NCI-H1417 (cell line): ENCODE measurements at regions not wholly inside any gene's neighbourhood (a gene's known extent, or its start where the extent isn't known, plus 50 kb on each side); places are given as distances from the start of the nearest gene placed in this dataset.
A peak's percentile ranks its signal among the peaks of the same experiment; 100 is the strongest.
"Not testable (repeated sequence)": the region's sequence is repeated elsewhere in the genome, so short reads cannot be mapped to it uniquely, and the experiment has no call there.

Experiments
- DNase-seq, 3 experiments: peaks; one replicate each; lab custom pipeline; 2025; lab: John Stamatoyannopoulos, UW

DNA sequence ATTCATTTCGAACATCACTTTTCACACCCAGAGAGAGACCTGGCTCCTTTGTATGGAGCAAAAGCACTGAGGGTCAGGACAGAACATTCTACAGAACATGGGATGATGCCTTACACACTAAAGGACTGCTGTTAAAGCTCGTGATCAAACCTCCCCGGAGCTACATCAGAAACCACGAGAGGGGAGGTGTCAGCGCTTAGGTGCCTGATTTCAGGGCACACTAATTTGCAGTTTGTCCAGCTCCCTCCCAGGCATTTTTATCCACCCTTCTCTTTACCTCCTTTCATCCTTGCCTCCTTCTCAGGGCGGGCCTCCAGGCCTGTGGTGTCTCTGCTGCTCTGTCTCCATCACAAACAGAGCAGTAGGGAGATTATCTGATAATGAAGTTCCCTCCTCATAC, 127.5 kb downstream of the VPREB1 start:
- DNase-seq, result no peak

DNA sequence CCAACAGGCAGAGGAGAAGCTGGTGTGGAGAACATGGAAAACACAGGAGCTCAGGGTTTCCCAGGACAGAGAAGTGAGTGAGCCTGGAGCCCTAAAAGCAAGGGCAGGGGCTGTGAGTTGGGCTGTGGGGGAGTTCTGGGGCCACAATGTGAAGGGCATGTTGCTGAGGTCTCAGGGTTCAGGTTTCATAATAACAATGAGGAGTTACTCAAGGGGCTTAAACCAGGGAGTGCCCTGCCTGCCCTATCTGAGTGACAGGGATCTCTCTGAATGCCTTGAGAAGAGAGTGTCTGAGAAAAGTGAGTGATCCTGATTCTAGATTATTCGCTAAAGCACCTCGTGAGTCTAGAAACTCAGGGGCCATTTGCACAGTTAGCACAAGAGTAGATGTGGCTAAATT, 129.6 kb downstream of the VPREB1 start:
- DNase-seq, result no peak

DNA sequence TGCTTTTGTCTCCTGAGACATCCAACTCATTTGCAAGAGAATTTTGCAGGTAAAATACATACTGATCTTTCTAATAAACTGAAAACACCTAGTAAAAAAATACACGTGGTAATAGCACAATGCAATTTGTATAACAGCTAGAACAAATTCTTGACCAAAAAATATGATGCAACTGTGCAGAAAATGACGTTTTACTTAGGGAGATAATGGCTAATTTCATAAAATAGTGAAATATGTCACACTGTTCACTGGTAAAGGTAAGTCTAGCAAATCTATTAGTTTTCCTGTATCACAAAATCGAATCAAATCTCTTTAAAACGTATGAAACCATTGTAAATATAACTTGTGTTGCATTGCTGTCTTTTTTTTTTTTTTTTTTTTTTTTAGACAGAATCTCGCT, 130.0 kb downstream of the VPREB1 start:
- DNase-seq, result no peak

DNA sequence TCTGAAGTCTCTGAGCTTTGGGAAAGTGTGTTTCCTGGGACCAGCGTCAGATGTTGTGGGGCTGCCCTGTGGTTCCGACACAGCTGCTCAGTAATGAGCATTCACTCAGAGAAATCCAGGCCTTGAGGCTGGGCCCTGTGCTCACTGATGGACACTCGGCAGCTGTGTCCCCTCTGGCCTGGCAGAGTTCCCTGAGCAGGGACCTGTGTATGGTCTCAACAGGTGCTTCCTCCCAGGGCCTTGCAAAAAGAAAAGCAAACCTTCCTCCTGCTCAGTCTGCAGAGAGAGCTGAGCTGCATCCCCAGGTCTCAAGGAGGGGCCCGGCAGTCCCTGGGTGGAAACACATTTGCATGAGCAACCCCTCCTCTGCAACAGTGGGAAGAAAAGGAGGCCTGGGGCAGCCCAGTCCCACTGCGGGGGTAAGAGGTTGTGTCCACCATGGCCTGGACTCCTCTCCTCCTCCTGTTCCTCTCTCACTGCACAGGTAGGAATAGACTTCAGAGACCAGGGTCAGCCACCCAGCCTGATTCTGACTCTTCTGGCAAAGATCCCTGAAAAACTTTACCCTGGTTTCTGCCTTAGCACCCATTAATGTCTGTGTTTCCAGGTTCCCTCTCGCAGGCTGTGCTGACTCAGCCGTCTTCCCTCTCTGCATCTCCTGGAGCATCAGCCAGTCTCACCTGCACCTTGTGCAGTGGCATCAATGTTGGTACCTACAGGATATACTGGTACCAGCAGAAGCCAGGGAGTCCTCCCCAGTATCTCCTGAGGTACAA, 131.2 kb downstream of the VPREB1 start:
- peak in 1 of 3 experiments; percentile 16 for DNase-seq

DNA sequence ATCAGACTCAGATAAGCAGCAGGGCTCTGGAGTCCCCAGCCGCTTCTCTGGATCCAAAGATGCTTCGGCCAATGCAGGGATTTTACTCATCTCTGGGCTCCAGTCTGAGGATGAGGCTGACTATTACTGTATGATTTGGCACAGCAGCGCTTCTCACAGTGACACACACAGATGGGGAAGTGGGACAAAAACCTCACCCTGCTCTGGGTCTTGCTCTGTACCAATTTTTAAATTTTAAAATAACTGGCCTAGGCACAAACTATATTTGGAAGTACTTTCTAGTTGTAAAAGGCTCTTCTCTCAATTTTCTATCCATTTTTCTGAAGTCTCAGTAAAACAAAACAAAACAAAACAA, 131.7 kb downstream of the VPREB1 start:
- DNase-seq, result no peak

DNA sequence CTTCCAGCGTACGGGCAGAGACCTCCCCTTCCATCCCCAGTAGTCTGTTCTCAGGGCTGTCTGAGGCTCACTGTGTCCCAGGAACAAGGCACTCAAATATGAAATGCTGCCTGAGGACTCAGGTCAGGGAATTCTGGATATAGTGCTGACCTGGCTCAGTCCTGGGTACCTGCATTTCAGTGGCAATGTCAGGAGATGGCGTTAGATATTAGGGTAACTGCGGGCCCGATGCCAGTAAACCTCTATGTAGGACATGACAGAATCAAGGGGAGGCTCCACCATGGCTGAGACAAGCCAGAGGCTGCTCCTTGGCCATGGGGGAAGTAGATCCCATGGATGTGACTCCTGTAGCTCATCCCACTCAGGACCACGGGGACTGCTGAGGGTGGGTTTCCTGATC, 131.7 kb downstream of the ZNF280B start:
- DNase-seq, result peak in 1 of 3 experiments; percentile 23

DNA sequence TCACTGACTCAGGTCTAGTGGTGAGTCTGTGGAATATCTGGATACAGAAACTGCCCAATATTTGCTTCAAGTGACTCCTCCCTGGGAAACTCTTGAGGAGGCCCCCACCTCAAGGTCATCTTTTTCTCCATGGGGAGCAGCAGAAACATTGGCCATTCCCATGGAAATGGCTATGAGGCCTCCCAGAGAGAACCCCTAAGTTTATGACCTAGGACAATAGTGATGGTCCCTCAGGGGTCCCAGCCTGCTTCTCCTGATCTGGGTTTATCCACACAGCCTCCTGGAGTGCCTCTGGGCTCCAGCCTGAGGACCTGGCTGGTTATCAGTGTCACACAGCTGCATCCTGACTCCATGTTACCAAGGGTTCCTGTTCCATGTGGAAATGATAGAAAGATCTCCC, 131.2 kb downstream of the ZNF280B start:
- DNase-seq, result no peak

DNA sequence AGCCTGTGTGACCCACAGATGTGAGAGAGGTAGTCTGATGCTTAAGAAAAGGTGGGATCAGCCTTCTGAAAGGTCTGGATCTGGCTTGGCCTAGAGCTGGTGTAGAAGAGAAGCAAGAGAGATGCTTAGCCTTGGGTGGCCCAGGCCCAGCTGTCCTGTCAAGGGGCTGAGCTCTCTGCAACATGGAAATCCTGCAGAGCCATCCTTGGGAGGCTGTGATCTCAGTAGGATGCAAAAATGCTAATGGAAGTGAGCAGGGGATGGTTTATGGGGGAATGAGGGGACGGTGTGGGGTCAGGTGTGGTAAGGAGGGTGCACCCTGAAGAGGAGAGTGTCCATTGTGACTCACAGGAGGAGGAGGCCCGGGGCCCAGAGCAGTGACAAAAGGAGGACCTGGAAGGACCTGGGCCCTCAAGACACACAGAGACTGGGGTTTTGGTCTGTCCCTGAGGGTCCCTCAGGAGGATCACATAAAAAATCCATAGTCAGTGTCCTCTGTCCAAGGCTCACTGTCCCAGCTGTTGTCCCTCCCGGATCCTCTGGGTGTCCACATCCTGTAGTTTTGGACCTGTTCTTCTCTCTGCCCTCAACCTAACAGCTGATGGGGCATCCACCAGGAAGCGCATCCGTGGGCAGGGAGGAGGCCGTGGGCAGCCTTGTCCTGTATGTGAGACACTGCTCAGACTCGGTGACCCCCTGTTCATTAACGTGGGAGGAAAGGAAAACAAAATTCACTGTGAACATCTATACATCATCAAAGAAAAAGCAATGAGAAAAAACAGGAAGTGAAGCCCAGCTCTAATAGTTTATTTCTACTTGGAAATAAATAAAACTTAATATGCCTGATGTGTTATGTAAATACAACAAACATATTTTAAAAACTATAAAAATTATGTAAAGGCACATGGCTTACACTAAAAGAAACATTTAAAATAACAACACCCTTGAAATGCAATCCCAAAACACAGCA, 129.8 kb downstream of the ZNF280B start:
- no peak for DNase-seq

DNA sequence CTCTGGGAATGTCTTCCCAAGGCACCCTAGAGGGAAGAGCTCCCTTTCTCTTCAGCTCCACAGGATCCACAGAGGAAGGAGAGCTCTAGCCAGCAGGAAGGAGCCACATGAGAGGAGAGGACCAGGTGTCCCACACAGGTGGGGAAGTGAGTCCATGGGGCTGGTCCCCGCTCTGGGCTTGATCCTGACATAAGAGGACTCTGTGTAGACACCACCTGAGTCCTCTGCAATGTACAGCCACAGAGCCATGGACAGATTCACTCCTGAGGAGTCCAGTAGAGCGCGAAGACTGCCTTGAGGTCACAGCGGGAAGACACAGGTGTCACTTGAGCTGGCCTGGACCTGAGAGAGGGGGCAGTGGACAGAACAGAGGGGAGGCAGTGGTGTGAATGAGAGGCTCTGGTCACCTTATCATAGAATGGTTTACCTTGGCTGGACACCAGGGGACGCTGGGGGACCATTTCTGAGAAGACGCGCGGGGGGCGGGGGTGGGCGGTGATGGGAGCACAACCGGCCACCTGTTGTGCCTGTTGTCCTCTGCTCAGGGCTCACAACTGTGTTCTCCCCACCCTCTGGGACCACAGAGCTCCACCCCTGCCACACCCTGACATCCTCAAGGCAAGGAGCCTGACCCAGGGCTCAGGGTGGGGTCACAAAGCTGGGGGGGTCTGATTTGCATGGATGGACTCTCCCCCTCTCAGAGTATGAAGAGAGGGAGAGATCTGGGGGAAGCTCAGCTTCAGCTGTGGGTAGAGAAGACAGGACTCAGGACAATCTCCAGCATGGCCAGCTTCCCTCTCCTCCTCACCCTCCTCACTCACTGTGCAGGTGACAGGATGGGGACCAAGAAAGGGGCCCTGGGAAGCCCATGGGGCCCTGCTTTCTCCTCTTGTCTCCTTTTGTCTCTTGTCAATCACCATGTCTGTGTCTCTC, 128.2 kb downstream of the ZNF280B start:
- DNase-seq, result peak in 1 of 3 experiments; percentile 6

DNA sequence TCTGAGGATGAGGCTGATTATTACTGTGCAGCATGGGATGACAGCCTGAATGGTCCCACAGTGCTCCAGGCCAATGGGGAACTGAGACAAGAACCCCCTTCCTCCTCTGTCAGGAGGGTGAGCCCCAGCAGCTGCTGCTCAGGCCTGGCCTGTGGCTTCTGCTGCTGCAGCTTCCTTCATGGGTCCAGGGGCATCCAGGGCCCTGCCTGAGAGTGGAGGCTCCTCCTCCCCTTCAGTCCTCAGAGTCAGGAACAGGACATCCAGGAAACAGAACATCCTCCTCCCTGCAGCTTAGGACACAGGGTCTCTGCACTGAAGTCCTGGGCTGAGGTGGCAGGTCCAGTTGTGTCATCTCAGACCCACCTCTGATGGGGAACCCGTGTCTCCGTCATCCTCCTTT, 127.2 kb downstream of the ZNF280B start:
- DNase-seq, result not testable (repeated sequence)

DNA sequence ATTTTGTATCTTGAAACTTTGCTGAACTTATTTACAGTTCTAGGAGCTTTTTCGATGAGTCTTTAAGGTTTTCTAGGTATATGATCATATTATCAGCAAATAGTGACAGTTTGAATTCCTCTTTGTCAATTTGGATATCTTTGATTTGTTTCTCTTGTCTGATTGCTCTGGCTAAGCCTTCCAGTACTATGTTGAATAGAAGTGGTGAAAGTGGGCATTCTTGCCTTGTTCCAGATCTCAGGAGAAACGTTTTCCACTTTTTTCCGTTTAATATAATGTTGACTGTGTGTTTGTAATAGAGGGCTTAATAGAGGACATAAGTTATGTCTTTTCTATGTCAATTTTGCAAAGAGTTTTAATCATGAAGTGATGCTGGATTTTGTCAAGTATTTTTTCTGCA, 124.3 kb downstream of the ZNF280B start:
- DNase-seq, result no peak

DNA sequence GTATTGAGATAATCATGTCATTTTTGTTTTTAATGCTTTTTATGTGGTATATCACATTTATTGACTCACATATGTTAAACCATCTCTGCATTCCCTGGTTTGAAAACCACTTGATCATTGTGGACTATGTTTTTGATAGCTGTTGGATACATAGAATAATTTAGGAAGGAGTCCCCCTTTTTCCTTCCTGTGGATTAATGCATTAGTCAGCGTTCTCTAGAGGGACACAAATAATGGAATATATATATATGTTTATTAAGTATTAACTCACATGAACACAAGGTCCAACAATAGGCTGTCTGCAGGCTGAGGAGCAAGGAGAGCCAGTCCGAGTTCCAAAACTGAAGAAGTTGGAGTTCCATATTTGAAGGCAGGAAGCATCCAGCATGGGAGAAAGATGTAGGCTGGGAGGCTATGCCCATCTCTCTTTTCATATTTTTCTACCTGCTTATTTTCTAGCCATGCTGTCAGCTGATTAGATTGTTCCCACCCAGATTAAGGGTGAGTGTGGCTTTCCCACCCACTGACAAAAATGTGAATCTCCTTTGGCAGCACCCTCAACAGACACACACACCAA, 123.8 kb downstream of the ZNF280B start:
- DNase-seq, result no peak

DNA sequence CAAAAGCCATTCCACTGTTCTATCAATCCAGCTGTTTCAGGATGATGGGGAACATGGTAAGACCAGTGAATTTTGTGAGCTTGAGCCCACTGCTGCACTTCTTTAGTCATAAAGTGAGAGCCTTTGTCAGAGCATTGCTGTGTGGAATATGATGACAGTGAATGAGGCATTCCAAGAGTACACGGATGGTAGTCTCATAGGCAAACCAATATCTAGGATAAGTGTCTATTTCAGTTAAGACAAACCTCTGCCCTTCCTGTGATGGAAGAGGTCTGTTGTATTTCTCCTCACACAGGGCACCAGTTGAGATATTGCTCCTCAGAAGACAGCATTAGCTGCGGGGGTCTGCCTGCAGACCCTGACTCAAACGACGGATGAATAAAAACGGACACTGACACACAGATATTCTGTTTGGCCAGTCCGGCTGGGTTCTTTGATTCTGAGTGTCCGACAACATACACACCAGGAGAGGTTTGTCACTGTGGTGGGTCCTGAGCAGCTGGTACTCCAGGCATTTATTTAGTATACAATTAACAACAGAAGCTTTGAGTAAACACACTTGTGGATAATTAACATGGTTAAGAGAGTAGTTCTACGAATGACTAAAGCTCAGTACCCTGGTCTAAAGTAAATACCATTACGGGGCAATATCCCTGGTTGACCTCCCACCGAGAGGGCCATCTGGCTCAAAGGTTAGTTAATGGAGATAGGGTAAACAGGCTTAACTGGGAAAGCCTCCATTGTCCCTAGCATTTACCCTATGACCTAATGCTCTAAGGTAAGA, 121.7 kb downstream of the ZNF280B start:
- peak in 2 of 3 experiments; percentile 83 to 96 for DNase-seq

DNA sequence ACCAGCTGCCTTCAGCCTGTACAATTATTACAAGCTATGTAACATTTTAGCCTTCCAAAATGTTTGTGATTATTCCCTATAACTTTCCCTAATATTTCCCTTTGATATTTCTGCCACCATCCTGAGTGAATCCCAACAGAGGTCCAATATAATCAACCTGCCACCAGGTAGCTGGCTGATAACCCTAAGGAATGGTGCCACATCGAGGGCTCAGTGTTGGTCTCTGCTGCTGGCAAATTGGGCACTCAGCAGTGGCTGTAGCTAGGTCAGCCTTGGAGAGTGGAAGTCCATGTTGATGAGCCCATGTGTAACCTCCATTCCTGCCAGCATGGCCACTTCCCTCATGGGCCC, 121.2 kb downstream of the ZNF280B start:
- DNase-seq, result peak in 1 of 3 experiments; percentile 62

DNA sequence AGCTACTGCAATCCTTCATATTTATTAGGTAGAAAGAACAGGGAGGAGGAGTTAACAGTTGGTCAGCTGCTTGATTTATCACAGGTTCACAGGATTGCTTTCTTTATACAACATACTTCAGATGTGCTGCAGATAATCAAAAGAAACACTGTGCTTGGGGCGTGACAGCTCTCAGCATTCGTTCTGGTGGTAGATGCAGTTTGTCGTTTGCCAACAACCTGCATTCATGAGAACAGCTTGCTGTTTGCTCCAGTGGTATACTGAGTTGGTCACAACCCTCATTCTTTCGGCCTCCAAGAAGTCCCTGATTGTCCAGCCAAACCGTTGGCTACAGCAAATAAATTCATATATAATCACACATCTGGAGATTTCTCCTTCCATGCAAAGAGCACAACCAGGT, 120.5 kb downstream of the ZNF280B start:
- peak in 1 of 3 experiments; percentile 26 for DNase-seq

DNA sequence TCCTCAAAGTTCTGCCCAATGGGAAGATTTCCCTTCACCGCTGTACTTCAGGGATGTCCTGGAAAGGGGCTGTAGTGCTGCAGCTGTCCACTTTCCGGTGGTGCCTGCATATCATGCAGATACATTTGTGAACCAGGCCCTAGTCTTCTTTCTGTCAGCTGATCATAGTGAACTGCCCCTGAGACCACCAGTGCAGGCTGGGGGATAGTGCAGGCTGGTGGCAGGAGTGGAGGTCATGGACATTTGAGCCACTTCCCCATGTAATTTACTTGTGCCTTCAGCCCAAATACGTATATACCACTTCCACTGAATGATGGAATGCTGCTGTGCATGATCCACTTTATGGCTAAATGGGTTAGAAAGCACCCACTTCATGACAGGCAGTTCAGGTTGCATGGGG, 120.0 kb downstream of the ZNF280B start:
- DNase-seq, result no peak

DNA sequence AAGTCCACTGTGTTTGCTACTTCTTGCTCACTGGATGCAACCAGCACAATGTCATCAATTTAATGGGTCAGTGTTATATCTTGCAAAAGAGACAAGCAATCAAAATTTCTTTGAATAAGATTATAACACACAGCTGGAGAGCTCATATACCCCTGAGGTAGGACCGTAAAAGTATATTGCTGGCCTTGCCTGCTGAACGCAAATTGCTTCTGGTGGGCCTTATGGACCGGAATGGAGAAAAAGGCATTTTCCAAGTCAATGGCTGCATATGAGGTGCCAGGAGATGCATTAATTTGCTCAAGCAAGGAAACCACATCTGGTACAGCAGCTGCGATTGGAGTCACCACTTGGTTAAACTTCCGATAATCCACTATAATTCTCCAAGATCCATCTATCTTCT, 119.1 kb downstream of the ZNF280B start:
- no peak for DNase-seq

DNA sequence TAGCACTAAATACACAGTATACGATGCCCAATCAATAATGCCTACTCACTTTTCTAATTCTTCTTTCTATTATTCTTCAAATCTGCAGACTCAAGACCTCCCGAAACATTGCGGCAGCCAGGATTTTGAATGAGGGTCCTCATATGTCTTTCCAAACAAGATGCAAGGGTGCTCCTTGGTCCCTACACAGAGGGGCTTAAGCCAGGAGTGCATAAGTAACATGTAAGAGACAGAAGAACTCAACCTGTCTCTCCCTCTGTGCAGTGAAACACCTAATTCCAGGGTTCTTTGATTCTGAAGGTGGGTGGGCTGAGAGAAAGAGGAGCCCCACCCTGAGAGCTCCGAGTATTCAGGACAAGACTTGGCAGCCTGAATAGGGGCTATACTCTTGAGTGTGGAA, 117.6 kb downstream of the ZNF280B start:
- no peak for DNase-seq

DNA sequence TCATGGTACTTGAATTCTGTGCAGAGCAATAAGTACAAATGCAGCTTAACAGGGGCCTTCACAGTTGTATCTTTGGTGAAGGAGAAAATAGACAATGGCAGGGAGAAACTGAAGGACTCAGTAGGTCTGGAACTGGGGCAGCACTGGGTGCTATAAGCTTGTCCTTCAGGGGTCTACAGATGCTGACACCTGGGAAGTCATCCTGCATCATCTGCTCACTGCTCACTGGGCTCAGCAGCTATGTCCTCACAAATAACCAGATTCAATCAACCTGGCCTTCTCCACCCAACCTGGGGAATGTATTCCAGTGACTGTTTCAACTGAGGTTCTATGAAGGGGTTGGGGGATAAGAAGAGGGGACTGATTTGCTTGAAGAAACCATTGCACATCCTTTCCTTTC, 117.0 kb downstream of the ZNF280B start:
- DNase-seq, result no peak

DNA sequence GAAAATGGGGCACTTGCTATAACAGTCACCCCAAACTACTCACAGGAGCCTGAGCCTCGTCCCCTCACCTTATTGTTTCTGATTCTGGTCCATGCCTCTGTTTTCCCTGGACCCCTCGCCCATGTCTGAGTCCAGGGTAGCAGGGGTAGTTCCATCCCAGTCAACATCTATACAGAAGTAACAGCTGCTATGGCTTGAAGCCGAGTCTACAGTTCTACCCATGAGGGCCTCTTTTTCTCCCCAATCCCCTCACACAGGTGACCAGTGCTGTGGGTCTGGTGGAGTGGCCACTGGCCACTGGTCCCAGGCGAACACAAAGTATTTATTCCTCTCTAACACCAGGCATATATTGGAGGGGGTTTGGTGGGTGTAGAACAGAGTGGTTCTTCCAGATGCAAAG, 116.4 kb downstream of the ZNF280B start:
- no peak for DNase-seq

DNA sequence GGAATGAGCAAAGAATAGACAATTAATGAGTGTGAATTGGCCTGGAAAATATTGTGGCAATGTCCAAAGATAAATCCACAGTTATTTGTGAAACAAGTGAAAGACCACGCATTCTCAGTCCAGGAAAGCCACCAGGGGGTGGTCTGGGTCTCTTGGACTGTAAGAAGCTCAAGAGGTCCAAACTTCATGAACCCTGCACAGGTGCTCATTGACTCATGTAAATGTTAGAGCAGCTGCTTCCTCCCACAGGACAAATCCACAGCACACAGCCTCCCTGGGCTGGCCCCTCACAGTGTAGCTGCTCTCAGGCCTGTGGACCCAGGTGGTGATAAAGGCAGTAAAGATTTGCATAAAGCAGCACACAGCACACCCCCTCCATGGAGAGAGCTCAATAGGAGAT, 114.0 kb downstream of the ZNF280B start:
- peak in 2 of 3 experiments; percentile 10 to 40 for DNase-seq
